ENCODE measurements at regions not wholly inside any gene's neighbourhood (a gene's known extent, or its start where the extent isn't known, plus 50 kb on each side); places are given as distances from the start of the nearest gene placed in this dataset.

- DNase-seq (ENCODE audit: low read depth) = no peak
Observed at GRCh38 chr5:30846171-30846570, 347.3 kb upstream of the CDH6 start.

- no peak for DNase-seq (ENCODE audit: low read depth)
Observed at GRCh38 chr5:30845194-30845593, 348.3 kb upstream of the CDH6 start.

- DNase-seq (ENCODE audit: low read depth) = no peak
Observed at GRCh38 chr5:30843541-30843940, 349.9 kb upstream of the CDH6 start.

GRCh38 chr5:30839956-30840355, 353.5 kb upstream of the CDH6 start:
- no peak for DNase-seq (ENCODE audit: low read depth)

- DNase-seq (ENCODE audit: low read depth) = no peak
Observed at GRCh38 chr5:30838936-30839496, 354.5 kb upstream of the CDH6 start.

GRCh38 chr5:30832519-30832918, 361.0 kb upstream of the CDH6 start:
- DNase-seq (ENCODE audit: low read depth) = no peak

GRCh38 chr5:30831605-30832004, 361.9 kb upstream of the CDH6 start:
- no peak for DNase-seq (ENCODE audit: low read depth)

GRCh38 chr5:30831123-30831522, 362.4 kb upstream of the CDH6 start:
- DNase-seq (ENCODE audit: low read depth) = no peak

- DNase-seq (ENCODE audit: low read depth) = no peak
Observed at GRCh38 chr5:30811298-30811697, 382.2 kb upstream of the CDH6 start.

GRCh38 chr5:30809933-30810332, 383.6 kb upstream of the CDH6 start:
- DNase-seq (ENCODE audit: low read depth) = no peak

GRCh38 chr5:30808996-30809395, 384.5 kb upstream of the CDH6 start:
- no peak for DNase-seq (ENCODE audit: low read depth)

GRCh38 chr5:30804739-30805505, 388.6 kb upstream of the CDH6 start:
- no peak for DNase-seq (ENCODE audit: low read depth)

GRCh38 chr5:30802961-30803705, 390.4 kb upstream of the CDH6 start:
- peak; percentile 38 for DNase-seq (ENCODE audit: low read depth)

GRCh38 chr5:30781643-30782042, 411.8 kb upstream of the CDH6 start:
- DNase-seq (ENCODE audit: low read depth) = no peak

- no peak for DNase-seq (ENCODE audit: low read depth)
Observed at GRCh38 chr5:30768056-30768690, 425.3 kb upstream of the CDH6 start.

- DNase-seq (ENCODE audit: low read depth) = no peak
Observed at GRCh38 chr5:30765706-30766105, 427.8 kb upstream of the CDH6 start.

GRCh38 chr5:30765227-30765626, 428.3 kb upstream of the CDH6 start:
- peak; percentile 34 for DNase-seq (ENCODE audit: low read depth)

GRCh38 chr5:30764704-30765103, 428.8 kb upstream of the CDH6 start:
- no peak for DNase-seq (ENCODE audit: low read depth)

- DNase-seq (ENCODE audit: low read depth) = no peak
Observed at GRCh38 chr5:30759731-30760130, 433.8 kb upstream of the CDH6 start.

GRCh38 chr5:30752015-30752414, 441.5 kb upstream of the CDH6 start:
- peak; percentile 29 for DNase-seq (ENCODE audit: low read depth)

GRCh38 chr5:30749971-30750370, 443.5 kb upstream of the CDH6 start:
- peak; percentile 77 for DNase-seq (ENCODE audit: low read depth)

- no peak for DNase-seq (ENCODE audit: low read depth)
Observed at GRCh38 chr5:30747412-30747811, 446.1 kb upstream of the CDH6 start.

GRCh38 chr5:30736669-30737068, 456.8 kb upstream of the CDH6 start:
- no peak for DNase-seq (ENCODE audit: low read depth)
